NCI-H526 treated with DMSO at 0.1 percent for 48 hours (cell line): ENCODE measurements at regions not wholly inside any gene's neighbourhood (a gene's known extent, or its start where the extent isn't known, plus 50 kb on each side); places are given as distances from the start of the nearest gene placed in this dataset.
"Not testable (repeated sequence)": the region's sequence is repeated elsewhere in the genome, so short reads cannot be mapped to it uniquely, and the experiment has no call there.

ENCODE experiments used
- DNase-seq: peaks from one replicate; lab custom pipeline; 2025; lab: John Stamatoyannopoulos, UW

- DNase-seq, result no peak
Observed at GRCh38 chr3:22765679-22766078, 437.4 kb upstream of the UBE2E2 start.

GRCh38 chr3:22777834-22778233, 425.3 kb upstream of the UBE2E2 start:
- DNase-seq, result no peak

- DNase-seq, result no peak
Observed at GRCh38 chr3:22779737-22780136, 423.4 kb upstream of the UBE2E2 start.

- DNase-seq, result no peak
Observed at GRCh38 chr3:22792533-22792932, 410.6 kb upstream of the UBE2E2 start.

GRCh38 chr3:22795917-22796316, 407.2 kb upstream of the UBE2E2 start:
- no peak for DNase-seq

- no peak for DNase-seq
Observed at GRCh38 chr3:22798461-22798860, 404.7 kb upstream of the UBE2E2 start.

GRCh38 chr3:22819209-22819608, 383.9 kb upstream of the UBE2E2 start:
- DNase-seq, result no peak

GRCh38 chr3:22835041-22835440, 368.1 kb upstream of the UBE2E2 start:
- DNase-seq, result no peak

GRCh38 chr3:22836131-22836530, 367.0 kb upstream of the UBE2E2 start:
- no peak for DNase-seq

- no peak for DNase-seq
Observed at GRCh38 chr3:22843854-22844253, 359.3 kb upstream of the UBE2E2 start.

- DNase-seq, result no peak
Observed at GRCh38 chr3:22846566-22846965, 356.6 kb upstream of the UBE2E2 start.

GRCh38 chr3:22849583-22849982, 353.5 kb upstream of the UBE2E2 start:
- not testable (repeated sequence) for DNase-seq

GRCh38 chr3:22856811-22857210, 346.3 kb upstream of the UBE2E2 start:
- no peak for DNase-seq

GRCh38 chr3:22858486-22858885, 344.6 kb upstream of the UBE2E2 start:
- no peak for DNase-seq

GRCh38 chr3:22859618-22860017, 343.5 kb upstream of the UBE2E2 start:
- no peak for DNase-seq

- DNase-seq, result no peak
Observed at GRCh38 chr3:22861426-22861825, 341.7 kb upstream of the UBE2E2 start.

- DNase-seq, result no peak
Observed at GRCh38 chr3:22862111-22862510, 341.0 kb upstream of the UBE2E2 start.

- DNase-seq, result not testable (repeated sequence)
Observed at GRCh38 chr3:22882834-22883233, 320.3 kb upstream of the UBE2E2 start.

GRCh38 chr3:22885039-22885438, 318.1 kb upstream of the UBE2E2 start:
- DNase-seq, result no peak

GRCh38 chr3:22885574-22886341, 317.4 kb upstream of the UBE2E2 start:
- DNase-seq, result no peak

GRCh38 chr3:22886439-22887068, 316.6 kb upstream of the UBE2E2 start:
- DNase-seq, result no peak

GRCh38 chr3:22887664-22888291, 315.3 kb upstream of the UBE2E2 start:
- peak; percentile 7 for DNase-seq

- no peak for DNase-seq
Observed at GRCh38 chr3:22893101-22893500, 310.0 kb upstream of the UBE2E2 start.
